ENCODE measurements at regions not wholly inside any gene's neighbourhood (a gene's known extent, or its start where the extent isn't known, plus 50 kb on each side); places are given as distances from the start of the nearest gene placed in this dataset.

GRCh38 chr13:83470133-83470797, 412.0 kb downstream of the SLITRK1 start:
- Mint-ChIP-seq H3K4me3 (no peak overlapping the region), H3K36me3 (ENCODE audit: low read depth) (no peaks in the 10 kb centered on the region), H3K27me3 (no peaks in the 10 kb centered on the region), H3K27ac (no peak overlapping the region), H3K4me1 (no peaks in the 10 kb centered on the region), H3K9me3 (peaks cover 19% of the 10 kb centered on the region)
- no peak for ATAC-seq (ENCODE audit: low read depth)
- ChIA-PET CTCF (no interaction called here), POLR2A (no interaction called here)
- no peak for DNase-seq
- no peak for TF ChIP-seq CTCF (IDR thresholded peaks at IDR 0.05)
- intact Hi-C loops (cut with micrococcal nuclease) = no loop called here

GRCh38 chr13:83453723-83454122, 428.6 kb downstream of the SLITRK1 start:
- Mint-ChIP-seq H3K36me3 (ENCODE audit: low read depth) (no peaks in the 10 kb centered on the region), H3K27me3 (no peaks in the 10 kb centered on the region), H3K4me3 (no peak overlapping the region), H3K9me3 (peaks cover 6% of the 10 kb centered on the region), H3K27ac (no peak overlapping the region), H3K4me1 (no peaks in the 10 kb centered on the region)
- ChIA-PET CTCF (no interaction called here), POLR2A (no interaction called here)
- TF ChIP-seq CTCF (IDR thresholded peaks at IDR 0.05) = no peak
- no peak for DNase-seq
- no peak for ATAC-seq (ENCODE audit: low read depth)
- intact Hi-C loops (cut with micrococcal nuclease) = no loop called here

DNA sequence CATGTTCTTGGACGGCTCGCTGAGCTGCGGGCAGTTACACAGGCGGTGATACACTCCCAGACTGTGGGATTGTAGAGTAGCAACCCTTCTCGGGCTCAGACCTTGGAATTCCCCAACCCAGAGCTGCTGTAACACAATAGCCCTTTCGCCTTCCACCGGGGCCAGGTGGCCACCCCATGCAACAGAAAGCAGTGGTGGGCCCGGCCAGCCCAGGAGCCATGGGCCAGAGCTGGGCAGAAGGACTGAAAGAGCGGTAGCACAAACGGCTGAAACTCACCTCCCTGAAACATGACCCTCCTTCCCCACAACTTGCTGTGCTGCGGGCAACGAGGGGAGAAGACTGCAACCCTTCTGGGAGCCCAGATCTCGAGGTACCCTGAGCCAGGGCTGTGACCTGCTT, 429.0 kb downstream of the SLITRK1 start:
- ChIA-PET POLR2A (no interaction called here), CTCF (no interaction called here)
- Mint-ChIP-seq H3K27me3 (no peaks in the 10 kb centered on the region), H3K27ac (no peak overlapping the region), H3K36me3 (ENCODE audit: low read depth) (no peaks in the 10 kb centered on the region), H3K9me3 (peaks cover 6% of the 10 kb centered on the region), H3K4me1 (no peaks in the 10 kb centered on the region), H3K4me3 (no peak overlapping the region)
- DNase-seq (no peak), ATAC-seq (ENCODE audit: low read depth) (no peak)
- intact Hi-C loops (cut with micrococcal nuclease) = no loop called here
- no peak for TF ChIP-seq CTCF (IDR thresholded peaks at IDR 0.05)

DNA sequence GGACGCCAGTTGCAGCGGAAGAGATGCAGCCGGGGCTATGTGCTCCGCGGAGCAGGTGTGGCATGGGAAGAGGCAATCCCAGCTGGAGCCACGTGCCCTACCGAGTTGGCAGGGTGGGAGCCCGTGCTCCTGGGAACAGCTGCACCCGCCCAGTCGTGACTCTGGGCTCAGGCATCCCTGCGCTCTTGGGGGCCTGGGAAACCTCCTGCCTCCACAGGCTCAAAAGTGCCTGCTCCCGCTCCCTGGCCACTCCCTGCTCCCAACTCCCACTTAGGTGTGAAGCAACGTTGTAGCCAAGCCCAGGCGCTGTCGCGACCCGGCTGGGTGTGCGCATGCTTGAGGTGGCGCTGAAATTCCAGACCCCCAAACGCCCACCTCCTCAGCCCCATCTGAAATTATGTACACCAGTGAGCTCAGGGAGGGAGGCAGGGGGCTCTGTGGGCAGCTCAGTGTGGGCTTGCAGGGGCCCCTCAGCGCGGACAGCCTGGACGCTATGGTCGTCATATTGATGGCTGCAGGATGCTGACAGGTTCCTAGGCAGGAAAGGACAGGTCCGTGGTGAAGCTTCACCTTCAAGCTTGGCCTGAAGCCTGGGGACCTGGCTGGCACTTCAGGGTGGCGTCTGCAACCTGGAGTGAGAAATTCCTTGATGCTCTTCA, 429.9 kb downstream of the SLITRK1 start:
- ATAC-seq (ENCODE audit: low read depth) = no peak
- CTCF ChIA-PET = no interaction called here

DNA sequence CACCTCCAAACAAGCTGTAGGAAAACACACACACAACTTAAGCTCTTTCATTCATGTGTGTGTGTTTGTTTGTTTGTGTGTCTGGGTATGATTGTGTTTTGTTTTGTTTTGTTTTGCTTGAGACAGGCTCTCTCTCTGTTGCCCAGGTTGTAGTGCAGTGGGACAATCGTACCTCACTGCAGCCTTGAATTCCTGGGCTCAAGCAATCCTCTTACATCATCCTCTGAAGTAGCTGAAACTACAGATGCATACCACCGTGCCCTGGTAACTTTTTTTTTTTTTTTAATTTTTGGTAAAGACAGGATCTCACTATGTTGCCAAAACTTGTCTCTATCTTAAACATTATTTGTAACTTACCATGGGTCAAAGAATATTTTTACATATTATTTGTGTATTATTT, 431.7 kb downstream of the SLITRK1 start:
- ChIA-PET POLR2A (no interaction called here), CTCF (no interaction called here)
- Mint-ChIP-seq H3K4me3 (no peak overlapping the region), H3K4me1 (no peaks in the 10 kb centered on the region), H3K27ac (no peak overlapping the region), H3K9me3 (peaks cover 9% of the 10 kb centered on the region), H3K27me3 (no peaks in the 10 kb centered on the region), H3K36me3 (ENCODE audit: low read depth) (no peaks in the 10 kb centered on the region)
- no peak for TF ChIP-seq CTCF (IDR thresholded peaks at IDR 0.05)
- no peak for ATAC-seq (ENCODE audit: low read depth)
- intact Hi-C loops (cut with micrococcal nuclease) = no loop called here
- no peak for DNase-seq

More for the DNA sequence above, 429.9 kb downstream of the SLITRK1 start:
- TF ChIP-seq CTCF (IDR thresholded peaks at IDR 0.05) = no peak
- no peak for DNase-seq
- peaks cover 6% of the 10 kb centered on the region for H3K9me3 Mint-ChIP-seq
- no peaks in the 10 kb centered on the region for H3K36me3 Mint-ChIP-seq (ENCODE audit: low read depth)
- no peaks in the 10 kb centered on the region for H3K4me1 Mint-ChIP-seq
- no peak overlapping the region for H3K27ac Mint-ChIP-seq
- intact Hi-C loops (cut with micrococcal nuclease) = no loop called here
- no peak overlapping the region for H3K4me3 Mint-ChIP-seq
- no peaks in the 10 kb centered on the region for H3K27me3 Mint-ChIP-seq
- POLR2A ChIA-PET = no interaction called here
